IPS DF 19.7 (cell line): ENCODE measurements at regions not wholly inside any gene's neighbourhood (a gene's known extent, or its start where the extent isn't known, plus 50 kb on each side); places are given as distances from the start of the nearest gene placed in this dataset.
"Not testable (repeated sequence)": the region's sequence is repeated elsewhere in the genome, so short reads cannot be mapped to it uniquely, and the experiment has no call there.

Experiments used
- DNase-seq: peaks from one replicate; pipeline ENCODE4 v3.0.0-alpha.2; 2013; ENCODE audit warnings: low read depth, low spot score

DNA sequence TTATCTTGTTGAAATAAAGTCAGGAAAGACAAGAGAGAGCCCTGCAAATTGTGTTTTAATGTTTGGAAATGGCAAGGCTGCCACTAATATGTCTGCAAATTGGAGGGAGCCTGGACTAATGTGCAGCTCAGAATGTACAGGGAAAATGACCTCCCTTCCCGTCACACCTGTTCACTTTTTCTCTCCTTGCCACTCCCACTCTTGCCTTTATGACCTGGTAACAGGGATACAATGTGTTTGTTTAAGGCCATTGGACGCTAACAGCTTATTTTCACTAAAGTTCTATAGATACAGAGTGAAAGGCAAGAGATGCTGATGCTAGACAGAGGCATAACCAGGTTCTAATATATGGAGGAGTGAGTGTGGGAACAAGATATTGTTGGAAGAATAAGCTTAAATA, 203.9 kb downstream of the RAB38 start:
- no peak for DNase-seq

DNA sequence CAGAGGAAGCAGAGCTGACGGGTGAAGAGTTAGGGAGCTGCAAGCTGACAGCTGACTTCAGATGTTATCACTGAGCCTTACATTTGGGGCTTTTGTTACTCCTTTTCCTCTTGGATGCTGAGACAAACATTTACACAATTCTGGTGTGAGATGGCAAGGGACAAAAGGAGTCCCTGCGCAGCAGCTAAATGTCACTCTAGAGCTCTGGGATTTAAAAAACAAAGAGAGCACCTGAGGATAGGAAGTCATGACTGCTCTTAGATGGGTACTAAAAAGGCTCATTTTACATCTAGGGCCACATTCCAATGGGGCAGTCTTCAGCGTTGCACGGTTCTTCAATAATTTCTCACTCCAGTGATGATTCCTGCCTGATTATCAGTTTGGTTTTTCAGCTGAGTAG, 204.5 kb downstream of the RAB38 start:
- DNase-seq, result no peak

GRCh38 chr11:87967459-87967858, 207.8 kb downstream of the RAB38 start:
- peak; percentile 60 for DNase-seq

GRCh38 chr11:87966694-87967093, 208.5 kb downstream of the RAB38 start:
- no peak for DNase-seq

DNA sequence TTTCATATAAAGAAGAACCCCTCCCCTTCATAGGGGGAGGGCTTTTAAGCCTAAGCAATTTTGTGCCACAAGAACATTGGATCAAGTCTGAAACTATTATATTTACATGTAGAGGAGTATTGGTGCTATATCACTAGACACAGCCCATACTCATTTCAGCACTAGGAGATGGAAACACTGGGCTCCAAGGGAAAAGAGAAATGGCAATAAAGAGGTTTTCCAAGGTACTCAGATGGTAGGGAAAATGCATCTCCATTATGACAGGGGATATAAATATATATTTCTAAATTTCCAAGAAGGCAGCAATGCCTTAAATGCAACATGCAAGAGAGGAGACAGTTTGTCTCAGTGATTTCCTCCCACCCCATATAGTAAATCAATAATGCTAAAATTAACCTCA, 209.0 kb downstream of the RAB38 start:
- no peak for DNase-seq

GRCh38 chr11:87961606-87962005, 213.6 kb downstream of the RAB38 start:
- no peak for DNase-seq

DNA sequence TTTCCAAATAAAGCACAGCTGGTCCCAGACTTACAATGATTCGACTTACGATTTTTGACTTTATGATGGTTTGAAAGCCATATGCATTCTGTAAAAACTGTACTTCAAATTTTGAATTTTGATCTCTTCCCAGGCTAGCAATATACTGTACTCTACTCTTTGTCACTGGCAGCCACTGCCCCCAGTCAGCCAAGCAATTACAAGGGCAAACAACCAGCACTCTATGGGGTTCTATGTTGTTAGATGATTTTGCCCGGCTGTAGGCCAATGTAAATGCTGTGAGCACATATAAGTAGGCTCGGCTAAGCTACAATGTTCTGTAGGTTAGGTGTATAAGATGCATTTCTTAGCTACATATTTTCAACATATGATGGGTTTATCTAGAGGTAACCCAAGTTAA, 217.3 kb downstream of the RAB38 start:
- no peak for DNase-seq

DNA sequence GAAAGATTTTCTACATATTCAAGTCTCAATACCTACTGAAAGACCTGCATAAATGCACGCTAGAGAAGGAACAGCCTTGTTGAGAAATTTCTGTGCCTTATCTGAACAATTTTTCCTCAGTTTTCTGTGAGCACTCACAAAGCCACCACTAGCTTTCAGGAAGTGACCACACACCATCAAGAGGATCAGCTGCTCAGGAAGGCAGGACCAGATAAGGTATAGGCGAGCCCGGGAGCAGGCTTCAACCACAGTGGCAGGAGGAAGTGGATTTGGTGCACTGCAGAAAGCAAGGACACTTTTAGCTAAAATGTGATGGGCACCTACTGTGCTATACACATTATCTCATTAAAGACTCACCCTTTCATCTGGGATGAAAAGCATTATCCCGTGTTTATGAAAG, 220.8 kb downstream of the RAB38 start:
- no peak for DNase-seq

GRCh38 chr11:87942786-87943185, 232.5 kb downstream of the RAB38 start:
- no peak for DNase-seq

GRCh38 chr11:87934182-87934581, 241.1 kb downstream of the RAB38 start:
- no peak for DNase-seq

DNA sequence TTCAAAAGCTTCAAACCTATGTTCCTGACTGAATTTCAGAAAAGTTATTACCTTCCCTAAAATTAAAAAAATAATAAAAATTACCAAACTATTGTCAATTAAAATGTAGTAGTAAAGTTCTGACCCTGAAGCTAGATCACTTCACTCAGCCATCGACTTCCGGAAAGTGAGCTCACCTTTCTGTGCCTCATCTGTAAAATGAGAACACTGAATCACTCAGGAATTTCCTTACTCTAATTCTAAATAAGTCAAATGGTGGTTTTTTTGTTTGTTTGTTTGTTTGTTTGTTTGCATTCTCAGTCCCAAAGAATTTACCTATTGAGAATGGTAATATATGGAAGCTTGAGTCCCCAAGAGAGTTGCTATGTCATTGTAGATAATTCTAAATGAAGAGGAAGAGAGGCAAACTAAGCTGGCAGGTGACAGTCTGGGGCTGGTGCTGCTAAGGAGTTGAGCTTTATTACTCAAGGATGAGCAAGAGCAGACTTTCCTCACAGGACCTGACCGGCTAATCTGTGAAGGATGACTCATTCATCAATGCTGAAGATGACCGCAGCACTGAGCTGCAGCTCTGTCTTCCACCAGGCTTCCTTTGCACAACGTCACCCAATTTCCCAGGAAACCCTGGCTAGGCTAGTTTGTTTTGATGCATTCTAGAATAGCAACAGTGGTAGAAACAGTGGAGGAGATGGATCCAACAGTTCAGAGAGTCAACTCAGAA, 248.8 kb downstream of the RAB38 start:
- DNase-seq, result no peak

DNA sequence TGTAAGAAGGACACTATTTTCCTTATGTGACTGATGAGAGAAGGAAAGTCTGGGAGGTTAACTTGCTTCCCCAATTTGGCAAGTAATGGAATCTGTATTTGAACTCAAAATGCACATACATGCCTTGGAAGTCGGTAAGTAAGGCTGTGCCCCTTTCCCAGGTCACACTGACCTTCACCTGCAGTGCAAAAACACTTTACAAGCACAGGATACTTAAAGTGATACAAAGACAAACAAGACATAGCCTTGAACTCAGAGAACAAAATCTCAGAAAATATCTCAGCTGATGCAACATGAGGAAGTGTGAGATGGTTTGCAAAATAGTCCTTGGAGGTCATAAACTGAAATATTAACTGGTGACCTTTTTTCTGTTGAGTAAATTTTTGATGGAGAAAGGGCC, 251.1 kb downstream of the RAB38 start:
- no peak for DNase-seq

DNA sequence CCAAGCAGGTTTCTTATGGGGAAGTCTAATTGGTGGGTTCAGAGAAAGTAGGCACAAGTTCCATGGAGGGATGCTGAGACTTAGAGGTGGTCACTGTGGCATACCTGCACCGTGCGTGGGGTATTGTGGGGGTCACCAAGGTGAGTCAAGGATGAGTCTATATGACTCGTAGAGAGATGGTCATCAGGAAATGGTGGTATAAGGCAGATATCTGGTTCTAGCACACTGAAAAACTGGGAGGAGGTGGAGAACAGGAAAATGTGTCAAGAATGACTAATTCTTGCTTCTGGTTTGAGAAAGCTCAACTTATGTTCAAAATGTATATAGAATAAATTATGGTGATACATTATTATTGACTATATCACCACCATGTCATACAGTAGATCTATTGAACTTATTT, 258.1 kb downstream of the RAB38 start:
- no peak for DNase-seq

- no peak for DNase-seq
Measured at GRCh38 chr11:87909178-87909577, 266.1 kb downstream of the RAB38 start.

DNA sequence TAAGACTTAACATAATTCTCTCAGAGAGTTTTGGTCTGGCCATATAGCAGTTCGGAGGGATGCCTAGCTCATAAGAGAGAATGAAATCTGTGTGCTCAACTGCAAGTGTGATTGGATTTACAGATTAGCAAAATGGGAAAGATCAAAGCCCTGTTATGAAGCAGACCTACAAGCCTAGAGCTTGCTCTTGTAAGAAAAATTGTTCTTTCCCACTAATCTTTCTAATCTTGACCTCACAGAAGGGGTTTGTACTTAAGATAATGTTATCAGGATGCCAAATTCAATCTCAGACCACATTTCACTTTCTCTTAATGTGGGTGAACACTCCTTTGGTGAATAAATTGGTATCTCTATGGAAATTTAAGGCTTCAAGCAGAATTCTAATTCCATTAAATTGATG, 267.2 kb downstream of the RAB38 start:
- DNase-seq, result no peak

GRCh38 chr11:87903345-87903744, 271.9 kb downstream of the RAB38 start:
- no peak for DNase-seq

DNA sequence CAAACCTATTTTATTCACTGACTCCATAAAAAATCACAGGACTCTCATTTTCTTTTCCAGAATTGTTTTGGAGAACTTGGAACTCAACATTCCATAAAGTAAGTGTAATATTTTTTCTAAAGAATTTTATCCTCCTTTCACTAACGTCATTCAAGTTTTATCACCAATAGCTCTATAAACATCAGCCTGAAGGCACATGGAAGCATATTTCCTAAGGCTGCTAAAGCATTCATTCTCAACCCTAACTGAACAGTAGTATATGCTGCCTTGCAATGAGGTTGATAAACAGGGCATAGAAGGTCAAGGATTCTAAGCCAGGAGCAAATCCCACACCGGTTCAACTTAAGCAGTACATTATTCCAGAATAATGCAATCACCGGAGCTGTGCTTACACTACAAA, 273.9 kb downstream of the RAB38 start:
- no peak for DNase-seq

DNA sequence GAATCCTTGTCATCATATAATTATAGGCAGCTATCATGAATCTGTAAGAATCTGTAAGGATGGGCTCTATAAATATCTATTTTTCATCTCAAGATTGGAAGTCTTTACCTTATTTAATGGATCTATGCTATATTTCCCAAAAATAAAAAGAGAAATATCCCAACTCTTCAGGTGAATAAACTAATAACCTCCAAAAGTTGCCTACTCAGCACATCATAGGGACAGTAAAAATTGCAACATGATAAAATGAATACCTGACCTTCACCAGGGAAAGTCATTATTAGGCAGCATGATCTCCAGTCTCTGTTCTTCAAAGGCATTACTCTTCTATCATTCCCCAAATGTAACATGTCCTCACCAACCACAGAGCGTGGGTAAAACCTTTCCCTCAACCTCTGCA, 277.3 kb downstream of the RAB38 start:
- DNase-seq, result no peak

GRCh38 chr11:87897071-87897470, 278.2 kb downstream of the RAB38 start:
- no peak for DNase-seq

DNA sequence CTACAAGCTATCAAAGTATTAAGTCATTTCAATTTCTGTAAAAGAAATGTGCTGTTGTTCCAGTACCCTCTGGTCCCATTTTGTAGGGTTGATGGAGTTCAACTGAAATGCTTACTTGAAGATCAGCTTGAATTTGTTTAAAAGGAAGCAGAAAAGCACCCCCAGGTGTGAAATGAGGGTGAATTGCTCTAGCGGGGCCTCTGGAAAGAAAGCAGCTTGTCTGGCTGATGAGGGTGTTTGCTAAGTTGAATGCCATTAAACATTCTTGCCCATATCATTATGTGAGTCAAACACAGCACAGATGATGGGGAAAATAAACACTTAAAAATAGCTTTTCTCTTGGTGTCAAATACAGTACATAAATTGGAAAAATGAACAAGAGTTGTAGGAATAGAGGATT, 280.3 kb downstream of the RAB38 start:
- no peak for DNase-seq

DNA sequence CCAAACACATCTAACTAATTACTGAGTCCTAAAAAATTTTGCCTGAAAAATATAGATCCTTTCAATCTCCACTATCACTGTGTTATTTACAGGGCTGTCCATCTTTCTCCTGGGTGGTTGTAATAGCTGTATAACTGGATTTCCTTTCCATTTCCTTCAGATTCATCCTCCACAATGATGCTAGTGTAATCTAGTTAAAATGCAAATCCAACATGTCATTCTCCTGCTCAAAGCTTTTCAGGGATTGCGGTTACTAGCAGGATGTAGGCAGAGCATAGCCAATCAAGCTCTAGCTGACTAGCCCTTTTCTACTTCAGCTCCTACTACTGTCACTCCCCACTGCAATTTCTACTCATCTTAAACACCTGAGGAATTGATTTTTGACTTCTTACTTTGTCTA, 283.0 kb downstream of the RAB38 start:
- DNase-seq, result no peak

GRCh38 chr11:87889126-87889525, 286.1 kb downstream of the RAB38 start:
- DNase-seq, result no peak

GRCh38 chr11:87885084-87885483, 290.2 kb downstream of the RAB38 start:
- DNase-seq, result not testable (repeated sequence)

GRCh38 chr11:87879118-87879517, 296.1 kb downstream of the RAB38 start:
- no peak for DNase-seq
